Nephron progenitor cell (in vitro differentiated cells): ENCODE measurements at regions not wholly inside any gene's neighbourhood (a gene's known extent, or its start where the extent isn't known, plus 50 kb on each side); places are given as distances from the start of the nearest gene placed in this dataset.

Experiments used
- DNase-seq: peaks from one replicate; pipeline ENCODE4 v3.0.0; 2021
- H3K27ac Mint-ChIP-seq: 2 replicates; pipeline ENCODE4 v1.8.0; 2021; ENCODE audit warnings: mild to moderate bottlenecking, moderate library complexity, mixed read lengths
- H3K27me3 Mint-ChIP-seq: 2 replicates; pipeline ENCODE4 v1.8.0; 2021; ENCODE audit warnings: mild to moderate bottlenecking, low read depth, mixed read lengths; ENCODE audit not compliant: poor library complexity
- H3K36me3 Mint-ChIP-seq: 2 replicates; pipeline ENCODE4 v1.8.0; 2021; ENCODE audit warnings: low read depth, mixed read lengths
- H3K4me1 Mint-ChIP-seq: 2 replicates; pipeline ENCODE4 v1.8.0; 2021; ENCODE audit warnings: mixed read lengths
- H3K4me3 Mint-ChIP-seq: 2 replicates; pipeline ENCODE4 v1.8.0; 2021; ENCODE audit warnings: mild to moderate bottlenecking, moderate library complexity, mixed read lengths
- H3K9me3 Mint-ChIP-seq: 2 replicates; pipeline ENCODE4 v1.8.0; 2021; ENCODE audit warnings: mild to moderate bottlenecking, moderate library complexity, mixed read lengths
- TF ChIP-seq, protein P1 (sequence below): fragments of 200-600 bp; sonication (generic); IDR thresholded peaks from 2 replicates; pipeline ENCODE4 v1.5.0; 2021; ENCODE audit warnings: antibody characterized with exemption

DNA sequence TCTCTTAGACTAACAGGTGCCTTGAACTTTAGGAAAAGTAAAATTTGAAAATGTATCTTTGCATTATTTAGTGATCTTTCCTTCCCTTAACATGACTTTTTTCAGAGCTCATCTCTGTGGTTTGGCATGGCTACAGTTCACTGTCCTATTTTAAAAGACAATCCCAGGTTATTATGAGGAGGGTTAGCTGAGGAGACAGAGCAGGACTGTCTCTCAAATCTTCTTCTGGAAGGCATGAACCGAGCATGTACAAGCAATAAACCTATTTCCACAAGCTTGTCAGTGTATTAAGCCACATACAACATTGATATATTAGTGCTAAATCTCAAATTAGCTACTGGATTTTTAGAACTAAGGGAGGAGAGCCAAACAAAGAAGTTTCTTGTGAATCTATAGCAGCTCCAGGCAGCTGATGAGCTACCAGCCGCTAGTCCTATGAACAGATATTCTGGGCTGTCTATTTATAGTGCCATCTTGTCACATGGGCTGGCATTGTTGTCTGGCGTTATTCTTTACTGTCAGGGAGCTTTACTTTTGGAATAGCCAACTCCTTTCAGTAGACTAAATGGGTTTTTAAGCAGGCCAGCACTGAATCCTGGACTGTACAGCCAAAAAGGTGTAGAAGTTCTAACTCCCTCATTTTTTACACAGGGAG is 171.2 kb upstream of the ACTBL2 start:
- H3K4me1 Mint-ChIP-seq: no peaks in the 10 kb centered on the region
- peaks cover 6% of the 10 kb centered on the region for H3K27me3 Mint-ChIP-seq
- H3K9me3 Mint-ChIP-seq: peaks cover 36% of the 10 kb centered on the region
- H3K27ac Mint-ChIP-seq: no peak overlapping the region
- TF ChIP-seq, protein P1, sequence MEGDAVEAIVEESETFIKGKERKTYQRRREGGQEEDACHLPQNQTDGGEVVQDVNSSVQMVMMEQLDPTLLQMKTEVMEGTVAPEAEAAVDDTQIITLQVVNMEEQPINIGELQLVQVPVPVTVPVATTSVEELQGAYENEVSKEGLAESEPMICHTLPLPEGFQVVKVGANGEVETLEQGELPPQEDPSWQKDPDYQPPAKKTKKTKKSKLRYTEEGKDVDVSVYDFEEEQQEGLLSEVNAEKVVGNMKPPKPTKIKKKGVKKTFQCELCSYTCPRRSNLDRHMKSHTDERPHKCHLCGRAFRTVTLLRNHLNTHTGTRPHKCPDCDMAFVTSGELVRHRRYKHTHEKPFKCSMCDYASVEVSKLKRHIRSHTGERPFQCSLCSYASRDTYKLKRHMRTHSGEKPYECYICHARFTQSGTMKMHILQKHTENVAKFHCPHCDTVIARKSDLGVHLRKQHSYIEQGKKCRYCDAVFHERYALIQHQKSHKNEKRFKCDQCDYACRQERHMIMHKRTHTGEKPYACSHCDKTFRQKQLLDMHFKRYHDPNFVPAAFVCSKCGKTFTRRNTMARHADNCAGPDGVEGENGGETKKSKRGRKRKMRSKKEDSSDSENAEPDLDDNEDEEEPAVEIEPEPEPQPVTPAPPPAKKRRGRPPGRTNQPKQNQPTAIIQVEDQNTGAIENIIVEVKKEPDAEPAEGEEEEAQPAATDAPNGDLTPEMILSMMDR: no peak
- no peak for DNase-seq
- no peak overlapping the region for H3K4me3 Mint-ChIP-seq
- H3K36me3 Mint-ChIP-seq: peaks cover 29% of the 10 kb centered on the region

DNA sequence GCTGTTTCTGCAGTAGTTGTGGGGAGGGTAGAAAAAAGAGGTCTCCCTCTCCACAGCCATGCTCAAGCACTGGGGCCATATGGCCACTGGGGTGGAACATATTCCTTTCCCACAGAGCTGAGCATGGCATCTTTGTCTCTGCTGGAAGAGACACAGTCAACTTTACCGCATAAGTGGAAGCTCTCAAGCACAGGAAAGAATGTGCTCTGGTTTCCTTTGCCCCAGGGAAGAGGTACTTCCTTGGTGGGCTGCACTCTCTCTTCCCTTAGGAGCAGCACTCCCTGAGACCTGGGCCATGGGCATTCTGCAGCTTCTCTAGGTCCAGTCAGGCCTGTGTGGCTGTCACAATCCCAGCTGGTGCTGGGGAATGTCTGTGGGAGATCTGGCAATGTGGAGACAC is 168.5 kb upstream of the ACTBL2 start:
- H3K27ac Mint-ChIP-seq: no peak overlapping the region
- H3K27me3 Mint-ChIP-seq: peaks cover 6% of the 10 kb centered on the region
- DNase-seq: no peak
- peaks cover 43% of the 10 kb centered on the region for H3K36me3 Mint-ChIP-seq
- H3K4me1 Mint-ChIP-seq: no peaks in the 10 kb centered on the region
- H3K9me3 Mint-ChIP-seq: peaks cover 52% of the 10 kb centered on the region
- no peak overlapping the region for H3K4me3 Mint-ChIP-seq
- TF ChIP-seq, protein P1: no peak

DNA sequence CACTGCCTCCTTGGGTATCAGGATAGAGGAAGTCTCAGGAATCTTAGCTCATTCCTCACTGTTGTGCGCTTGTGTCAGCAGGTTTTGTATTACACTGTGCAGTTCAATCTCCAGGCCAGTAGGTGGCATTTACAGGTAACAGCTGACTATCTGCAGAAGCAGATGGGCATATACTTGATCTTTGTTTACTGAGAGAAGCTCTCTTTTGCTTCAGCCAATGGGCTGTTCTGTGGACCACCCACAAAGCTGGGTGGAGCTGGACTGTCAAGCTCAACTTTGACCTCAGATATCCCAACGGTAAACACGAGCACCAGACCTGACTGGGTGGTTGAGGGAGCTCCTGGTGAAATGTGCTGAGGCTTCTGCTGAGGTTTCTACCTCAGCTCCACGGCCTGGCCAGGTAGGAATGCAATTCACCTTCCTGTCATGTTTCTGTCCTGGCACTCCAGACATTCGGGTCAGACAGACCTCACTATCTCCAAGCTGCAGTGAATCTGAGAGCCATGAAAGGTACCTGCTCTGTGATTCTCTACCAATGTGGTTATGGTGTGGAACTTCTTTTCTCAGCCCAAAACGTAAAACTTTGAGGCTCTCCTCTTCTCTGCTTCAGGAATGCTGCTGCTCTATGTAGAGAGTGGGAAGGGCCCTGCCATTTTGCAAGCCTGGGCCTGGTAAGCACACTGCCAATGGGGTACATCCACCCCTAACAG is 167.9 kb upstream of the ACTBL2 start:
- Mint-ChIP-seq H3K4me1 (no peaks in the 10 kb centered on the region), H3K4me3 (no peak overlapping the region), H3K27ac (no peak overlapping the region), H3K9me3 (peaks cover 49% of the 10 kb centered on the region), H3K36me3 (peaks cover 41% of the 10 kb centered on the region), H3K27me3 (peaks cover 6% of the 10 kb centered on the region)
- TF ChIP-seq, protein P1: peak; percentile 50
- DNase-seq: peak; percentile 8

DNA sequence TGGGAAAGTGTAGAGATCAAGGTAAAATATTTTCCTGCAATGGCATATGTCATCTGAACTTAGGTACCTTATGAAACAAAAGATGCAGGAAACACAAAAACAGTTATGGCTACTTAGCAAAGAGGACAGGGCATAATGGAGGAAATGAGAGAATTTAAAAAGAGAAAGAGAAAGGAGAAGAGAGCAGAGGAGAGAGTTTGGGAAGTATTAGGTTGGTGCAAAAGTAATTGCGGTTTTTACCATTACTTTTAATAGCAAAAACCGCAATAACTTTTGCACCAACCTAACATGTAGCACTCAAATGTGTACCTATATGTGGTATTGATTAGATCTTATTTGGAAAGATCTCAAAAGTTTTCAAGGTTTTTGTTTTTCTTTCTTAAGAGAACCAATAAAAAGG is 160.1 kb upstream of the ACTBL2 start:
- no peak overlapping the region for H3K27ac Mint-ChIP-seq
- TF ChIP-seq, protein P1: no peak
- H3K9me3 Mint-ChIP-seq: peaks cover 17% of the 10 kb centered on the region
- no peak overlapping the region for H3K4me3 Mint-ChIP-seq
- peaks cover 14% of the 10 kb centered on the region for H3K36me3 Mint-ChIP-seq
- no peaks in the 10 kb centered on the region for H3K4me1 Mint-ChIP-seq
- no peak for DNase-seq
- H3K27me3 Mint-ChIP-seq: peaks cover 6% of the 10 kb centered on the region

DNA sequence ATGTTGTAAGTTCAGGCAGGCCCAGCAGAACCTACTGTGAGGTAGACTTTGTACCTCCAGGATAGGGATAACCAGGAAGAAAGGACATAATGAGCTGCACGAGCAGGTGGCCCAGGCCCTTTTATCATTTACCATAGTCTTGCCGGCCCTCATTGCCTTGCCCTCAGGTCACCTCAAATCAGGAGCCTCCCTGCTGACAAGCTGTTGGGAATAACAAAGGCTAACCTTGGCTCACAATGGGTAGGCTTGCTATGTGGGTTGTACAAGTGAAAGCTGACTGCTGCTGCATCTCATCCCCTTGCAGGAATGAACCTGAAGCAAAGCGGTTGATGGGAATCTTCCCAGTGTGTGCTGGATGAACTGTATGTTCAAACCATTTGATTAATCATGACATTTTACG is 159.5 kb upstream of the ACTBL2 start:
- Mint-ChIP-seq H3K4me1 (no peaks in the 10 kb centered on the region), H3K27ac (no peak overlapping the region), H3K36me3 (peaks cover 10% of the 10 kb centered on the region), H3K27me3 (peaks cover 6% of the 10 kb centered on the region), H3K4me3 (no peak overlapping the region), H3K9me3 (peaks cover 11% of the 10 kb centered on the region)
- TF ChIP-seq, protein P1: no peak
- no peak for DNase-seq
